ENCODE measurements at regions not wholly inside any gene's neighbourhood (a gene's known extent, or its start where the extent isn't known, plus 50 kb on each side); places are given as distances from the start of the nearest gene placed in this dataset.
A peak's percentile ranks its signal among the peaks of the same experiment; 100 is the strongest.

GRCh38 chr12:18955594-18955993, 173.9 kb upstream of the PLEKHA5 start:
- Histone ChIP-seq H2AFZ (ENCODE audit: low read length) (peak overlapping the region; percentile 20; the same call in 1 of the 2 replicates), H3K23me2 (ENCODE audit: low read depth, low read length) (no peaks in the 10 kb centered on the region), H2AK5ac (ENCODE audit: low read depth, low read length) (no peak overlapping the region), H2BK15ac (ENCODE audit: low read length) (0 out of 2 replicates have a peak overlapping the region, but pooled peaks have one; percentile 22), H3K4me1 (replicated peaks in 1 of 4; ENCODE audit: control insufficient read depth in 3 of 4, insufficient read depth in 4 of 4, low read length in 3 of 4) (peaks cover 0 to 2% (median 0%) of the 10 kb centered on the region in 4 experiments; a peak in 1 of 7 replicates), H3K14ac (ENCODE audit: insufficient read length) (no peak overlapping the region), H3K4ac (replicated peaks; ENCODE audit: insufficient read length, low read depth, low read length) (peak overlapping the region; percentile 1), H4K5ac (ENCODE audit: insufficient read length, low read depth, low read length) (no peak overlapping the region), H3K27me3 (replicated peaks in 1 of 4; ENCODE audit: control insufficient read depth in 3 of 4, extremely low read depth in 1 of 4, insufficient read depth in 3 of 4, low read length in 3 of 4) (no peaks in the 10 kb centered on the region), H3K36me3 (ENCODE audit: control insufficient read depth in 2 of 4, insufficient read depth in 4 of 4, low read length in 3 of 4) (no peaks in the 10 kb centered on the region), H3K27ac (ENCODE audit: low read depth, low read length) (no peak overlapping the region), H3K79me2 (ENCODE audit: control insufficient read depth in 1 of 2, insufficient read depth in 2 of 2, low read length in 2 of 2) (no peaks in the 10 kb centered on the region), H4K8ac (ENCODE audit: extremely low read depth, insufficient read depth, low read length) (no peak overlapping the region), H3K4me2 (ENCODE audit: insufficient read depth in 1 of 2, low read depth in 2 of 2, low read length in 2 of 2) (no peak overlapping the region), H3K4me3 (ENCODE audit: extremely low read depth in 1 of 4, insufficient read depth in 2 of 4, low read depth in 3 of 4, low read length in 4 of 4) (no peak overlapping the region), H3K9me3 (ENCODE audit: insufficient read depth in 2 of 2, low read depth in 1 of 2, low read length in 1 of 2) (no peaks in the 10 kb centered on the region), H2BK12ac (ENCODE audit: low read depth, low read length) (no peak overlapping the region), H2BK120ac (replicated peaks; ENCODE audit: low read depth, low read length) (no peak overlapping the region), H2BK20ac (ENCODE audit: low read length) (peak overlapping the region; percentile 56; the same call in 1 of the 2 replicates), H3K56ac (replicated peaks; ENCODE audit: insufficient read length, low read depth, low read length) (no peak overlapping the region), H3K9ac (replicated peaks in 1 of 4; ENCODE audit: extremely low read depth in 1 of 4, low read depth in 3 of 4, low read length in 3 of 4) (no peak overlapping the region), H4K20me1 (replicated peaks in 1 of 2; ENCODE audit: control insufficient read depth in 1 of 2, insufficient read depth in 2 of 2, low read length in 2 of 2) (no peaks in the 10 kb centered on the region), H3K79me1 (ENCODE audit: low read depth, low read length) (no peaks in the 10 kb centered on the region), H2BK5ac (ENCODE audit: low read depth, low read length) (no peak overlapping the region; the same call in 1 of the 2 replicates), H3K18ac (ENCODE audit: extremely low read depth, low read length) (no peak overlapping the region), H3K23ac (ENCODE audit: insufficient read length) (no peak overlapping the region), H4K91ac (replicated peaks; ENCODE audit: insufficient read length, low read length) (no peak overlapping the region)
- TF ChIP-seq SP4 (IDR thresholded peaks at IDR 0.05; ENCODE audit: low read length), result no peak
- TF ChIP-seq NANOG (IDR thresholded peaks at IDR 0.05; ENCODE audit: insufficient read depth, low read depth, low read length, poor library complexity, severe bottlenecking), result no peak
- no peak for TF ChIP-seq SP2 (IDR thresholded peaks at IDR 0.05; ENCODE audit: low read length)
- TF ChIP-seq TAF7 (optimal IDR thresholded peaks at IDR 0.05; ENCODE audit: borderline replicate concordance, low read depth, low read length), result no peak
- no peak for TF ChIP-seq GTF2F1 (IDR thresholded peaks at IDR 0.05; ENCODE audit: borderline replicate concordance, low read depth, low read length)
- ChIA-PET CTCF (ENCODE audit: partially characterized antibody) (interaction anchor here (1.1 kb wide), 1 partner anchor 10 kb away, joined by 3 read pairs; no protein-coding TSS in a partner anchor), POLR2A (ENCODE audit: partially characterized antibody) (no interaction called here)
- FAIRE-seq, result no peak
- 93% methylated on average over 3 of the region's 3 CpGs; no CpG with 5 or more reads in 1 of the 2 experiments for WGBS, 2 experiments (ENCODE audit: extremely low coverage in 1 of 2, insufficient coverage in 1 of 2, insufficient read length in 1 of 2, insufficient replicate concordance in 2 of 2, low coverage in 1 of 2, low lambda C conversion rate in 2 of 2, missing lambda C conversion rate in 1 of 2)
- DNase-seq (ENCODE audit: low read depth in 1 of 2, low spot score in 2 of 2), result no peak

All from H1 (cell line).